GM12872 (cell line): ENCODE measurements at regions not wholly inside any gene's neighbourhood (a gene's known extent, or its start where the extent isn't known, plus 50 kb on each side); places are given as distances from the start of the nearest gene placed in this dataset.

Source experiments
- CTCF ChIP-seq: IDR thresholded peaks from 3 replicates; pipeline ENCODE4 v1.5.1; 2011; ENCODE audit warnings: low read depth, mild to moderate bottlenecking, low read length, moderate library complexity; ENCODE audit not compliant: insufficient read depth

- TF ChIP-seq CTCF, result no peak
Measured at GRCh38 chrX:113009837-113010236, 169.2 kb upstream of the AMOT start.

DNA sequence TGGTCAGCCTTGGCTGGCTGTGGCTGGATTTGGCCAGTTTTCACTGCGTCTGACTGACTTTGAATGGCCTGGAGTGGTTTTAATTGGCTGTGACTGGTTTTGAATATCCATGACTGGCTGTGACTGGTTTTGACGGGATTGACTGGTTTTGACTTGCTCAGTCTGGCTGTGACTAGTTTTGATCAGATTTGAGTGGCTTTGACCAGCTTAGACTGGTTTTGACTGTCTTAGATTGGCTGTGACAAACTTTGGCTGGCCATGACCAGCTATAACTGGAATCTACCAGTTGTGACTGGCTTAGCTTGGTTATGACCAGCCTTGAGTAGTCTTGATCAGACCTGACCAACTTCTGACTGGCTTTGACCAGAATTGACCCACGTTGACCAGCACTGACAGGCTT is 168.4 kb upstream of the AMOT start:
- no peak for TF ChIP-seq CTCF

GRCh38 chrX:113001836-113002235 is 161.2 kb upstream of the AMOT start:
- TF ChIP-seq CTCF, result no peak

DNA sequence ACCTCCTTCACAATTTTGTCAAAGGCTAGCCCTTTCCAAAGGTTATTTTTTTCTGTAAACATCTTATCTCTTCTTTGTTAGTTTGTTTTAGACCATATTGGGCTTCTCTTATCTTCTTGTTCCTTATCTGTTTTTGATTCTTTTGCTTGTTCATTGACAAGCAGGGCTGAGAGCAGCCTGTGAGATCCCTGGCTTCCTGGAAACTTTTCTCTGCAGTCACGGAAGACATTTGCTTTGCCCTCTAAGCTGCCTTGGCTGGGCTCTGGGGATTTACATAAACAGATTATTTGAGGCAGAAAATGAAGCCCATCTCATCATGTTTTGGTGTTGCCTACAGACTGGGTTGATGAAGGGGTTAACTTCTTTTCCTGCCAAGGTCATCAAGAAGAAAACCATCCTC is 157.4 kb upstream of the AMOT start:
- TF ChIP-seq CTCF, result no peak

DNA sequence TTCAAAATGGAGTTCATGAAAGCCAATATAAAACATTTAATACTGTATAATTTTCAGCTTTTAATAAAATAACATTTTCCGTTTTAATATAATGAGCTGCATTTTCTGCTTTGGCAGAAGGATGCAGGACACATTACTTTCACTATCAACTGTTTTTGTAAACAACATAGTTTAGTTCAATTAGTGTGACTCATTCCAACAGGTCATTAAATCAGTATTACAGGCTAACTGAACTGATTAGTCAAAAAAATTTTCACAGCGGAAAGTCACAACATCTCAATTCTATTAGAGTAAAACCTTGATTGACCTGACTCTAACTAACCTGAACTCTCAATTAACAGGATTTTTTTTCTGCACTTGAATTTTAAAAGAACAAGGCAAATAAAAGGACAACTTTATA is 151.2 kb upstream of the AMOT start:
- TF ChIP-seq CTCF, result no peak

DNA sequence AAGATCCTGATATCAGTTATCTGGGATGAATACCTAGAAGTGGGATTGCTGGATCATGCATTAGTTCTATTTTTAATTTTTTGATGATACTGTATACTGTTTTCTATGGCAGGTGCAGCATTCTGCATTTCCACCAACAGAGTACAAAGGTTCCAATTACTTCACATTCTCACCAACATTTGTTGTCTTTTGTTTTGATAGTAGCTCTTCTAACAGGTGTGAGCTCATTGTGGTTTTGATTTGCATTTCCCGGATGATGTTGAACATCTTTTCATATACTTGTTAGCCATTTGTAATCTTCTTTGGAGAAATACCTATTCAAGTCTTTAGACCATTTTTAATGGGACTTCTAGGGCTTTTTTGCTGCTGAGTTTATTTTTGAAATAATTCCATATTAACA is 139.2 kb upstream of the AMOT start:
- TF ChIP-seq CTCF, result no peak

GRCh38 chrX:112968351-112969133 is 127.9 kb upstream of the AMOT start:
- TF ChIP-seq CTCF, result no peak
